Lung (tissue), 11 donors: ENCODE measurements at regions not wholly inside any gene's neighbourhood (a gene's known extent, or its start where the extent isn't known, plus 50 kb on each side); places are given as distances from the start of the nearest gene placed in this dataset.

Experiments used
- ATAC-seq: fragments of 200-7000 bp; cut with Tn5 transposase; one replicate; pipeline ENCODE4 v1.9.1; 2020; ENCODE audit warnings: moderate number of reproducible peaks; ENCODE audit not compliant: insufficient read depth, low FRiP score
- DNase-seq, 3 donors: peaks; one replicate each; pipeline ENCODE4 v3.0.0-alpha.2; 2013 to 2017
- H3K27ac ChIP-seq, 2 donors: one replicate each; pipeline ENCODE4 v1.5.1; 2013; ENCODE audit warnings: mild to moderate bottlenecking in 2 of 2, moderate library complexity in 2 of 2, control low read depth in 1 of 2, inconsistent platforms in 1 of 2, low read depth in 1 of 2, low read length in 1 of 2
- H3K27me3 ChIP-seq, 3 donors: one replicate each; pipeline ENCODE4 v1.5.1; 2013; ENCODE audit warnings: low read length in 2 of 3; ENCODE audit not compliant: control insufficient read depth in 3 of 3, insufficient read depth in 3 of 3
- H3K36me3 ChIP-seq, 4 donors: one replicate each; pipeline ENCODE4 v1.5.1; 2013; ENCODE audit warnings: low read length in 4 of 4, mild to moderate bottlenecking in 1 of 4, moderate library complexity in 1 of 4; ENCODE audit not compliant: control insufficient read depth in 4 of 4, insufficient read depth in 4 of 4
- H3K4me1 ChIP-seq, 5 donors: one replicate each; pipeline ENCODE4 v1.5.1; 2013; ENCODE audit warnings: low read length in 5 of 5, mild to moderate bottlenecking in 2 of 5, moderate library complexity in 1 of 5; ENCODE audit not compliant: control insufficient read depth in 5 of 5, insufficient read depth in 5 of 5
- H3K4me3 ChIP-seq: one replicate; pipeline ENCODE4 v1.5.1; 2013; ENCODE audit warnings: mild to moderate bottlenecking, control low read depth, moderate library complexity
- H3K9ac ChIP-seq, 2 donors: one replicate each; pipeline ENCODE4 v1.5.1; 2013; ENCODE audit warnings: low read length in 2 of 2, control low read depth in 1 of 2; ENCODE audit not compliant: insufficient read depth in 1 of 2
- H3K9me3 ChIP-seq, 4 donors: one replicate each; pipeline ENCODE4 v1.5.1; 2013; ENCODE audit warnings: low read length in 3 of 4, mild to moderate bottlenecking in 1 of 4, moderate library complexity in 1 of 4; ENCODE audit not compliant: control insufficient read depth in 4 of 4, insufficient read depth in 3 of 4
- WGBS, 2 donors: extraction: QIAGEN DNeasy Blood & Tissue Kit; methylation state at CpG; one replicate each; pipeline ENCODE4 v1.1.7; 2013; 5-methylcytosine and 5-hydroxymethylcytosine counted together
- TF ChIP-seq, protein P1 (sequence below): IDR thresholded peaks from 2 replicates; pipeline ENCODE4 v1.5.1; 2012; ENCODE audit warnings: mild to moderate bottlenecking; ENCODE audit errors: control extremely low read depth, extremely low read depth
- donor health status: control.
- donor health status: control.
- donor health status: Bipolar disorder and iron deficiency.
- donor health status: healthy.
- donor health status: DM: yes; HTN: yes; CAD: no.

DNA sequence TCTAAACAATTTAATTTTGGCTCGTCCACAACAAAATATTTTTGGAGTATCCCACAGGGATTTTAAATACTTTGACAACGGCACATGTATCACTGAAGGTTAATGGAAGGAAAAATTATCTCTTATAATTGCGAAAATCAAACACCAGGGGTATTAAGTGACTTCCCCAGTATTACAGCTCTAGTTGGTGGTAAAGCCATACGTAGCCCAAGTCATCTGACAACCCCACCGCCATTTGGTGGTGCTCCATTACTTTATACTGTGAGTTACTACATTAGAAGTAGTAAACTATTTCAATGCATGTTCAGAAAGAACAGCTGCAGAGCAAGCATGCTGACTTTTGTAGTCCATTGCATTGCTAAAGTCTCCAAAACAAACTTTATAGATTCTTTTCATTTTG lies 179.7 kb downstream of the HGF start:
- no peaks in the 10 kb centered on the region for H3K9me3 ChIP-seq
- TF ChIP-seq, protein P1, sequence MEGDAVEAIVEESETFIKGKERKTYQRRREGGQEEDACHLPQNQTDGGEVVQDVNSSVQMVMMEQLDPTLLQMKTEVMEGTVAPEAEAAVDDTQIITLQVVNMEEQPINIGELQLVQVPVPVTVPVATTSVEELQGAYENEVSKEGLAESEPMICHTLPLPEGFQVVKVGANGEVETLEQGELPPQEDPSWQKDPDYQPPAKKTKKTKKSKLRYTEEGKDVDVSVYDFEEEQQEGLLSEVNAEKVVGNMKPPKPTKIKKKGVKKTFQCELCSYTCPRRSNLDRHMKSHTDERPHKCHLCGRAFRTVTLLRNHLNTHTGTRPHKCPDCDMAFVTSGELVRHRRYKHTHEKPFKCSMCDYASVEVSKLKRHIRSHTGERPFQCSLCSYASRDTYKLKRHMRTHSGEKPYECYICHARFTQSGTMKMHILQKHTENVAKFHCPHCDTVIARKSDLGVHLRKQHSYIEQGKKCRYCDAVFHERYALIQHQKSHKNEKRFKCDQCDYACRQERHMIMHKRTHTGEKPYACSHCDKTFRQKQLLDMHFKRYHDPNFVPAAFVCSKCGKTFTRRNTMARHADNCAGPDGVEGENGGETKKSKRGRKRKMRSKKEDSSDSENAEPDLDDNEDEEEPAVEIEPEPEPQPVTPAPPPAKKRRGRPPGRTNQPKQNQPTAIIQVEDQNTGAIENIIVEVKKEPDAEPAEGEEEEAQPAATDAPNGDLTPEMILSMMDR: no peak
- H3K9ac ChIP-seq: no peak overlapping the region
- no peaks in the 10 kb centered on the region for H3K27me3 ChIP-seq
- H3K4me1 ChIP-seq: peaks cover 0 to 2% (median 0%) of the 10 kb centered on the region in 5 donors
- no peak overlapping the region for H3K4me3 ChIP-seq
- H3K27ac ChIP-seq: no peak overlapping the region
- 77 to 83% methylated on average over 5 of the region's 5 CpGs for WGBS, 2 donors
- ATAC-seq (no peak), DNase-seq (peak in 1 of 3 donors; percentile 14)
- H3K36me3 ChIP-seq: no peaks in the 10 kb centered on the region

DNA sequence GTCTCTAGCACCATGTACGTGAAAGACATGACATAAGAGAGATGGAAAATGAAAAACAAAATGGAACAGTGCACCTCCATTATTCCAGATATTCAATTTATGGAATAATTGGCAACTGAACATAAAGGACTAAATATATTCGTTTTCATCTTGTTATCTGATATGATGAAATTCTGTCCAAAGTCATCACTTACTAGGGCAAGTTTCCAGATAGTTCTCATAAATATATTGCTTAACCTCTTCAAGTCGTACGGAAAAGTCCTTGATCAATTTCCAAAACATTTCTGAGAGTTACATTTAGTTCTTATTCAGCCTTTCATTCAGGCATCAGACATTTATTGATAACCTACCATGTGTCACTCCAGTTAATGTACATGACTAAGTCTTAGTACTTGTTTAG lies 185.2 kb downstream of the HGF start:
- peak in 2 of 3 donors; percentile 29 to 41 for DNase-seq
- 60 to 63% methylated on average over 4 of the region's 4 CpGs for WGBS, 2 donors
- Histone ChIP-seq H3K27ac (no peak overlapping the region), H3K4me1 (peaks cover 0 to 14% (median 0%) of the 10 kb centered on the region in 5 donors), H3K9me3 (no peaks in the 10 kb centered on the region), H3K4me3 (no peak overlapping the region), H3K9ac (no peak overlapping the region), H3K27me3 (no peaks in the 10 kb centered on the region), H3K36me3 (no peaks in the 10 kb centered on the region)
- ATAC-seq: no peak
- TF ChIP-seq, protein P1: no peak

DNA sequence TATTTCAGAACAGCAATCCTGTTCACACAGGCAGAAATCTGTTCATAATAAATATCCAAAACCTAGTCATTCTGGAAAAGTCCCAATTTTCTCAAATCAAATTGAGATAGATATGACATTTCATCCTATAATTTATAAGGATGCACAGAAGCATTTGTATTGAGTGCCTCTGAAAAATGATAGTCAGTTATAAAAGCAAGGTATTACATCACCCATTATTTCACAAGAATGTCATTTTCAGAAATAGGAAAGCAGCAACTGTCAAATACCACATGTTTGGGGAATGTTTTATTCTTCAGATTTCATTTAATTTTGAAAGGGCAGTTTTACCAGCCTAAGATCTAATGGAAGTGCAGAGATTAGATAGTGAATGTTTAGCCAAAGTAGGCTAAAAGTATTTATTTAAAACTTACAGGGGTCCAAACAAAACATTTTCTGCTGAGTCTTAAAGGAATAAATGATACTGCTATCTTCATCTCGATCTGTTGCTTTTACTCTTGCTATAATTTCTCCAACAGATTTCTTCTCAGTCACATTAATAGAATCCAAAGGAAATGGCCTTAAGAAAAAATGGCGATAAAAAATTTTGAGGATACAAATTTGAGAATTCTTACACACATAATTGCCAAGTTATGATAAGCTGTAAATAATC lies 185.8 kb downstream of the HGF start:
- no peak overlapping the region for H3K4me3 ChIP-seq

More for the DNA sequence above, 185.8 kb downstream of the HGF start:
- TF ChIP-seq, protein P1: no peak
- peaks cover 0 to 14% (median 0%) of the 10 kb centered on the region in 5 donors for H3K4me1 ChIP-seq
- H3K9me3 ChIP-seq: no peaks in the 10 kb centered on the region
- ATAC-seq (no peak), DNase-seq (peak in 2 of 3 donors; percentile 23)
- no peaks in the 10 kb centered on the region for H3K36me3 ChIP-seq
- WGBS, 2 donors: 73 to 86% methylated on average over 2 of the region's 2 CpGs
- H3K27me3 ChIP-seq: no peaks in the 10 kb centered on the region
- H3K27ac ChIP-seq: no peak overlapping the region
- H3K9ac ChIP-seq: no peak overlapping the region
